Coronary artery (tissue), 2 donors: ENCODE measurements at regions not wholly inside any gene's neighbourhood (a gene's known extent, or its start where the extent isn't known, plus 50 kb on each side); places are given as distances from the start of the nearest gene placed in this dataset.

Experiments
- DNase-seq: peaks from one replicate; pipeline ENCODE4 v3.0.0-alpha.2; 2017; ENCODE audit warnings: low spot score
- H3K27ac ChIP-seq, 2 donors: fragments of 200-600 bp; sonication (generic); one replicate each; pipeline ENCODE4 v1.5.1; 2016 to 2019
- H3K4me3 ChIP-seq: fragments of 200-600 bp; sonication (generic); 2 replicates; pipeline ENCODE4 v1.5.1; 2016; ENCODE audit warnings: mild to moderate bottlenecking, moderate library complexity
- TF ChIP-seq, protein P1 (sequence below): fragments of 200-600 bp; sonication (generic); IDR thresholded peaks from one replicate; pipeline ENCODE4 v1.5.1; 2019; ENCODE audit warnings: antibody characterized with exemption

DNA sequence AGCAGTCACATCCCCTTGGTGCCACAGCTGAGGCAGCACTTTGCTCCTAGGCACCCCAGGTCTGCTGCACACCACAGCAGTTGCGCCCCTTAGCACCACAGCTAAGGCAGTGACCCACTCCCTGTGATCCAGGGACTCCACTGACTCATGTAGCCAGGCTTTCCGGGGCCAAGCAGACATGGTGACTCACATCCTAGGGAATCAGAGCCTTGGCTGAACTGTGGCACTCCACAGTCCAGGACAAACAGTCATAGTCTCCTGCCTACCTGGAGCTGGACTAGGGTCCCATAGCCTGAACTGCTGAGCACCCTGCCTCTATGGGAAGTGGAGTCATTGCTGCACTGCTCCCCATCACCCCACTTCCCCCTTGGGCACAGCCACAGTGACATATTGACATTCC lies 338.7 kb downstream of the NPR3 start:
- no peak for DNase-seq
- H3K27ac ChIP-seq, result peak overlapping the region in 1 of 2 donors; percentile 21
- TF ChIP-seq, protein P1, sequence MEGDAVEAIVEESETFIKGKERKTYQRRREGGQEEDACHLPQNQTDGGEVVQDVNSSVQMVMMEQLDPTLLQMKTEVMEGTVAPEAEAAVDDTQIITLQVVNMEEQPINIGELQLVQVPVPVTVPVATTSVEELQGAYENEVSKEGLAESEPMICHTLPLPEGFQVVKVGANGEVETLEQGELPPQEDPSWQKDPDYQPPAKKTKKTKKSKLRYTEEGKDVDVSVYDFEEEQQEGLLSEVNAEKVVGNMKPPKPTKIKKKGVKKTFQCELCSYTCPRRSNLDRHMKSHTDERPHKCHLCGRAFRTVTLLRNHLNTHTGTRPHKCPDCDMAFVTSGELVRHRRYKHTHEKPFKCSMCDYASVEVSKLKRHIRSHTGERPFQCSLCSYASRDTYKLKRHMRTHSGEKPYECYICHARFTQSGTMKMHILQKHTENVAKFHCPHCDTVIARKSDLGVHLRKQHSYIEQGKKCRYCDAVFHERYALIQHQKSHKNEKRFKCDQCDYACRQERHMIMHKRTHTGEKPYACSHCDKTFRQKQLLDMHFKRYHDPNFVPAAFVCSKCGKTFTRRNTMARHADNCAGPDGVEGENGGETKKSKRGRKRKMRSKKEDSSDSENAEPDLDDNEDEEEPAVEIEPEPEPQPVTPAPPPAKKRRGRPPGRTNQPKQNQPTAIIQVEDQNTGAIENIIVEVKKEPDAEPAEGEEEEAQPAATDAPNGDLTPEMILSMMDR, result no peak
- no peak overlapping the region for H3K4me3 ChIP-seq

DNA sequence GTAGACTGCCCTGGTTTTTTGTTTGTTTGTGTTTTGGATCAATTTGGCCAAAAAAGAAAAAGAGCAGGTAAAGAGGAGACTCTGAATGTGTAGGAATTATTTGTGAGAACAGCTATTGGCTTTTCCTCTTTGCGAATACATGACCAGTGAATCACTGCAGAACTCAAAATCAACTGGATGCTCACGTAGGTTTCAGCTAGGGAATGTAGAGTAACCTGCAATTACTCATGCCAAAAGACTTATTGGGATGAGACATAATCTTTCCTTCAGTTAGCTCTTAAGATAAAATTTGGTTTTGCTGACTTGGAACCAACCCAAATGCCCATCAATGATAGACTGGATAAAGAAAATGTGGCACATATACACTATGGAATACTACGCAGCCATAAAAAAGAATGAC lies 348.0 kb downstream of the NPR3 start:
- no peak overlapping the region for H3K27ac ChIP-seq
- no peak for DNase-seq
- no peak overlapping the region for H3K4me3 ChIP-seq
- TF ChIP-seq, protein P1, result no peak

DNA sequence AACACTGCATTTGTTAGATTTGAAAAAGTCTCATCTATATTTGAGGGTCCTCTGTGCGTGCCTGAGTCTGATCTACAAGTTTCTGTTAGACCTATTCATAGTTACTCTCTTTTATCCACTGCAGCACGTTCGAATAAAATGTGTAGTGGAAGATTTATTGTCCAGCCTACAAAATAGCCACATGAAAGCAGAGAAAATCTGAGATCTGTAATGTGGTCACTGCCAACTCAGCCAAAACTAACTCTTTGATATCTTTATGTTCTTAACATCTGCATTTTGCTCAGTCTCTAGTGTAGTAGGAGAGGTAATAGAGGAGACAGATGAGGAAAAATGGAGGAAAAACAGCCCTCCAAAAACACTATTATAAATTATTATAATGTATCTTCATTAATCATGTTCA lies 354.0 kb downstream of the NPR3 start:
- Histone ChIP-seq H3K4me3 (no peak overlapping the region), H3K27ac (no peak overlapping the region)
- TF ChIP-seq, protein P1, result no peak
- no peak for DNase-seq

DNA sequence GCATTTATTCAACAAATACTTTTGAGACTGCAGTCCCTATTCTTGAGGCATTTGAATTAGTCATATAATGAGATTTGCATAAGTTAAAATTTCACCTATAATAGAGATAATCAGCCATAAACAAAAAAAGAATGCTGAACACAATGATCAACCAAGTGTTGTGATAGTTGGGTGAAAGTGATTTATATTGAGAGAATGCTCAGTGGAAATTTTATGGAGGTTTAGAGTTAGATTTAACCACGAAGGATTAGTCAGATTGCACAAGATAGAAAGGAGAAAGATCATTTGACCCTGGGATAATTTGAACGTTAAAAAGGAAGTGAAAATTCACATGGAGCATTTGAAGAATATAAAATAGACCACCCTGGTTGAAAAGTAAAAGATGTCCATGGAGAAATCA lies 356.2 kb downstream of the NPR3 start:
- Histone ChIP-seq H3K27ac (no peak overlapping the region), H3K4me3 (no peak overlapping the region)
- TF ChIP-seq, protein P1, result no peak
- no peak for DNase-seq

DNA sequence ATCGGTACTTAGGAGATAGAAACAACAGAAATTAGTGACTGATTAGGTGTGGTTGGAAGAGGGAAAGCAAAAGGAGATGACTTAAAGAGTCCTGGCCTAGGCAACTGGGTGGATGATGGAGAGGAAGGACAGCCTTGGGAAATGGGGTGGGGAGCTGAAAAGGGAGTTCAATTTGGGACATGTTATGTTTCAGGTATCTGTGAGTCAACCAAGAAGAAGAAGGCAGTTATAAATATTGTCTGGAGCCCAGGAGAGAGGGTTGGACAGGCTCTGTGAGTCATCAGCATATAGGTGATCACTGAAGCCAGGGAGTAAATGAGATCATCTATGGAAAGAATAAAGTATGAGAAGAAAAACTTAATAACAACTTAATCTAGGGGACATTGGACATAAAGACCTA lies 357.7 kb downstream of the NPR3 start:
- H3K4me3 ChIP-seq, result no peak overlapping the region
- DNase-seq, result no peak
- TF ChIP-seq, protein P1, result no peak
- no peak overlapping the region for H3K27ac ChIP-seq

DNA sequence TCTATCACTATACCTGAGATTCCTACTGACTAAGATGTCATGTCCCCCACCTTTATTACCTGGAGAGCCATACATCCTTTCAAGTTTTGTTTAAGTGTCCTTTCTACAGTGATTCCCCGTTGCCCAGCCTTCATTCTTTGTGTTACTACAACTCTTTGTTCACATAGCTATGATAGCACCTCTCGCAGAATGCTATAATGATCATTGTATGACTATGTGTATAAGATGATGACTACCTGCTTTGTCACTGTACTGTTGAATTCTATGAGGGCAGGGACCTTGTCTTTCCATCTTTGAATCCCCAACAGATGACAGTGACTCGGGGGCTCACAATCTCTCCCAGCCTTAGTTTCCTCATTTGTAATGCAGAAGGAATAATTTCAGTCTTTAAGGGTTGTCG lies 361.2 kb downstream of the NPR3 start:
- H3K4me3 ChIP-seq, result no peak overlapping the region
- H3K27ac ChIP-seq, result no peak overlapping the region
- TF ChIP-seq, protein P1, result no peak
- DNase-seq, result no peak

DNA sequence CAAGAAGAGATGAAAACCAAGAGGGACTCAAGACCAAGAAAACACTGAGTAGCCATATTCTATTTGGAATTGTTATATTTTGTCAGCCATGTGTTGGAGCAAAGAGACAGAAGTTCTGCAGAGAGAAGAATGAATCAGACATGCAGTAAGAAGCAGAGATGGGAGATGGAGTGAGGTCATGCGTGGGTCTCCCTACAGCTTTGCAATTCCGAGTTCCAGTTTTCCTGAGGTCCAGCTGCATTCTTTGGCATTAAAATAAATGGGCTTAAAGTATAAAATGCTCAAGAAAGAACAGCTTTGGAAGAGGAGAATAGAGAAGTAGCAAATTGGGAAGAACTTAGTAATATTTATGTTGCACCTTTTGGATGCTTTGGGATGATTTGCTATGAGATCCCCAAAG lies 361.6 kb downstream of the NPR3 start:
- H3K27ac ChIP-seq, result no peak overlapping the region
- H3K4me3 ChIP-seq, result no peak overlapping the region
- DNase-seq, result no peak
- TF ChIP-seq, protein P1, result no peak
